GM23338 (cell line): ENCODE measurements at regions not wholly inside any gene's neighbourhood (a gene's known extent, or its start where the extent isn't known, plus 50 kb on each side); places are given as distances from the start of the nearest gene placed in this dataset.
A peak's percentile ranks its signal among the peaks of the same experiment; 100 is the strongest.

Experiments
- ATAC-seq: fragments of 200-7000 bp; cut with Tn5 transposase; 3 replicates; pipeline ENCODE4 v1.9.1; 2020
- DNase-seq: peaks from one replicate; pipeline ENCODE4 v3.0.0-alpha.2; 2015; ENCODE audit warnings: low spot score
- H2AFZ ChIP-seq: fragments of 200-600 bp; sonication (generic); 2 replicates; pipeline ENCODE4 v1.8.0; 2016; ENCODE audit warnings: antibody characterized with exemption, mild to moderate bottlenecking, moderate library complexity
- H3F3A ChIP-seq: fragments of 200-600 bp; sonication (generic); replicated peaks from 2 replicates; pipeline ENCODE4 v1.8.0; 2017; ENCODE audit warnings: antibody characterized with exemption, mixed run types, low read depth
- H3K27ac ChIP-seq: fragments of 200-600 bp; sonication (generic); 2 replicates; pipeline ENCODE4 v1.6.1; 2016; ENCODE audit warnings: low read depth
- H3K27me3 ChIP-seq: fragments of 200-600 bp; sonication (generic); 2 replicates; pipeline ENCODE4 v1.8.0; 2016; ENCODE audit warnings: mild to moderate bottlenecking, mixed run types, moderate library complexity; ENCODE audit not compliant: insufficient read depth
- H3K36me3 ChIP-seq: fragments of 200-600 bp; sonication (generic); 2 replicates; pipeline ENCODE4 v1.8.0; 2016; ENCODE audit warnings: mild to moderate bottlenecking; ENCODE audit not compliant: insufficient read depth
- H3K4me1 ChIP-seq: fragments of 200-600 bp; sonication (generic); 2 replicates; pipeline ENCODE4 v1.8.0; 2016; ENCODE audit warnings: mild to moderate bottlenecking, moderate library complexity; ENCODE audit not compliant: insufficient read depth
- H3K4me2 ChIP-seq: fragments of 200-600 bp; sonication (generic); 2 replicates; pipeline ENCODE4 v1.7.1; 2017; ENCODE audit warnings: mixed run types
- H3K4me3 ChIP-seq: fragments of 200-600 bp; sonication (generic); 2 replicates; pipeline ENCODE4 v1.6.1; 2016; ENCODE audit warnings: mixed run types
- H3K79me2 ChIP-seq: fragments of 200-600 bp; sonication (generic); replicated peaks from 2 replicates; pipeline ENCODE4 v1.8.0; 2017; ENCODE audit warnings: mild to moderate bottlenecking; ENCODE audit not compliant: insufficient read depth
- H3K9me2 ChIP-seq: fragments of 200-600 bp; sonication (generic); 2 replicates; pipeline ENCODE4 v1.8.0; 2017; ENCODE audit not compliant: insufficient read depth
- H4K20me1 ChIP-seq: fragments of 200-600 bp; sonication (generic); replicated peaks from 2 replicates; pipeline ENCODE4 v1.8.0; 2017; ENCODE audit warnings: mild to moderate bottlenecking; ENCODE audit not compliant: insufficient read depth
- H3K27ac Mint-ChIP-seq: 2 replicates; pipeline ENCODE4 v1.8.0; 2020; ENCODE audit warnings: inconsistent platforms, mild to moderate bottlenecking, moderate library complexity, mixed read lengths
- H3K27me3 Mint-ChIP-seq: 3 replicates; pipeline ENCODE4 v1.8.0; 2022; ENCODE audit warnings: low read depth, mild to moderate bottlenecking, moderate library complexity, mixed read lengths, inconsistent platforms; ENCODE audit not compliant: insufficient read depth, poor library complexity
- H3K36me3 Mint-ChIP-seq: 3 replicates; pipeline ENCODE4 v1.8.0; 2021; ENCODE audit warnings: low read depth, mild to moderate bottlenecking, inconsistent platforms, moderate library complexity, mixed read lengths
- H3K4me1 Mint-ChIP-seq: 3 replicates; pipeline ENCODE4 v1.8.0; 2020; ENCODE audit warnings: mild to moderate bottlenecking, inconsistent platforms, mixed read lengths
- H3K4me3 Mint-ChIP-seq: 3 replicates; pipeline ENCODE4 v1.8.0; 2021; ENCODE audit warnings: moderate library complexity, mild to moderate bottlenecking, inconsistent platforms, mixed read lengths
- H3K9me3 Mint-ChIP-seq: 3 replicates; pipeline ENCODE4 v1.8.0; 2020; ENCODE audit warnings: moderate library complexity, mild to moderate bottlenecking, inconsistent platforms, mixed read lengths
- CTCF ChIP-seq, 2 experiments: fragments of 200-600 bp in 1 of 2; sonication (generic) in 1 of 2; conservative IDR thresholded peaks; 2 replicates each; pipeline versions ENCODE4 v1.5.1 to v1.6.1; 2016 to 2017; ENCODE audit warnings: antibody characterized with exemption in 2 of 2, low read depth in 2 of 2, mild to moderate bottlenecking in 2 of 2, moderate library complexity in 1 of 2
- ETS1 ChIP-seq: IDR thresholded peaks from 2 replicates; pipeline ENCODE4 v1.6.1; 2016; ENCODE audit warnings: antibody characterized with exemption
- EZH2 ChIP-seq: fragments of 200-600 bp; sonication (generic); IDR thresholded peaks from one replicate; pipeline ENCODE4 v1.8.0; 2017; ENCODE audit warnings: antibody characterized with exemption, mild to moderate bottlenecking, low read depth; ENCODE audit not compliant: unreplicated experiment
- EZH2phosphoT487 ChIP-seq: fragments of 200-600 bp; sonication (generic); IDR thresholded peaks from one replicate; pipeline ENCODE4 v1.8.1; 2018; ENCODE audit warnings: antibody characterized with exemption; ENCODE audit not compliant: unreplicated experiment
- JUNB ChIP-seq: IDR thresholded peaks from one replicate; pipeline ENCODE4 v1.6.1; 2016; ENCODE audit warnings: antibody characterized with exemption; ENCODE audit not compliant: unreplicated experiment
- STAT1 ChIP-seq: IDR thresholded peaks from one replicate; pipeline ENCODE4 v1.6.1; 2016; ENCODE audit warnings: antibody characterized with exemption; ENCODE audit not compliant: unreplicated experiment
- ZNF114 ChIP-seq: fragments of 250-450 bp; sonication (Bioruptor Pico); IDR thresholded peaks from 2 replicates; pipeline ENCODE4 v1.5.0; 2020; ENCODE audit warnings: mild to moderate bottlenecking, moderate library complexity
- ZNF331 ChIP-seq: fragments of 250-450 bp; sonication (Bioruptor Pico); IDR thresholded peaks from 2 replicates; pipeline ENCODE4 v1.5.0; 2020; ENCODE audit warnings: low read depth, mild to moderate bottlenecking, moderate library complexity
- ZNF462 ChIP-seq: fragments of 250-450 bp; sonication (Bioruptor Pico); IDR thresholded peaks from 2 replicates; pipeline ENCODE4 v1.5.0; 2020; ENCODE audit warnings: mild to moderate bottlenecking, moderate library complexity
- TF ChIP-seq, protein P1 (sequence below): IDR thresholded peaks from one replicate; pipeline ENCODE4 v1.6.1; 2018; ENCODE audit warnings: antibody characterized with exemption; ENCODE audit not compliant: unreplicated experiment

DNA sequence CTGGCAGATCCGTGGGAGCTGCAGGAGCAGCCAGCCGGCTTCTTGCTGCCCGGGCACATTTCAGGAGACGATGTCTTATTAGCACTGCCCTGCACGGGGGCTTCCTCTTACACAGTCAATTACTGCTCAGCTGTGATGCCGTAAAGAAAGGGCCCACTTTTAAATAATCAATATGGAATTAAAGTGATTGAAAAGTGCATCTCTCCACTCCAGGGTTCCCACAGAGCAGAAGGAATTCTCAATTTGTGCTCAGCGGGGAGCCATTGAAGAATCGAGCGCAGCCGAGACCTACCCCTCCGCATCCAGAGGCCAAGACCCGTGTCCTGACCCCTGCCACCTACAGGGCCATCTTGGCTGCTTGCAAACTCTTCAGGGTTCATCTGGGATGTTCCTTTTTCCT is 399.4 kb upstream of the C16orf82 start (continued):
- TF ChIP-seq CTCF (conservative IDR thresholded peaks at IDR 0.05; ENCODE audit: low read depth in 2 of 2): no peak

DNA sequence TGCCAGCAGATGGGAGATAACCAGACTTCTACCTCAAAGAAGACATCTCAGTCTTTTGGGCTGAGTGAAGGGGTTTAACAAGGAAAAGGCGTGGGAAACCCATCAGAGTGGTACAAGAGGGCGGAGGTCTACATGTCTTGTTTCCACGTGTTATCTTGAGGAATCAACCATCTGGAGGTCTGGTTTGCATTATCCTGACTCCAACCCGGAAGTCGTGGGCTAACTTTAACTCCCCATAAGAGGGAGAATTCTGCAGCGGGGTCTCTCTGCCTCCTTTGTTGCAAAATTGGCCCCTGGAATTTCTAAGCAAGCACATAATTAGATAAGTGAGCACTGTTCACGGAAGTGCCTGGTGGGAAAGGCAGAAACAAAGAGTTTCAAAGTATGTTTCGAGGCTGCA is 398.7 kb upstream of the C16orf82 start:
- H3K36me3 Mint-ChIP-seq: no peaks in the 10 kb centered on the region; the same call in 2 of the 3 replicates
- no peak for ATAC-seq
- no peaks in the 10 kb centered on the region for H3K4me1 ChIP-seq
- TF ChIP-seq ETS1 (no peak), EZH2phosphoT487 (no peak), ZNF331 (no peak), EZH2 (no peak), JUNB (no peak), ZNF462 (CRISPR knock-in tag) (no peak), ZNF114 (CRISPR knock-in tag) (no peak), CTCF (conservative IDR thresholded peaks at IDR 0.05; ENCODE audit: low read depth in 2 of 2) (no peak), STAT1 (no peak)
- TF ChIP-seq, protein P1, sequence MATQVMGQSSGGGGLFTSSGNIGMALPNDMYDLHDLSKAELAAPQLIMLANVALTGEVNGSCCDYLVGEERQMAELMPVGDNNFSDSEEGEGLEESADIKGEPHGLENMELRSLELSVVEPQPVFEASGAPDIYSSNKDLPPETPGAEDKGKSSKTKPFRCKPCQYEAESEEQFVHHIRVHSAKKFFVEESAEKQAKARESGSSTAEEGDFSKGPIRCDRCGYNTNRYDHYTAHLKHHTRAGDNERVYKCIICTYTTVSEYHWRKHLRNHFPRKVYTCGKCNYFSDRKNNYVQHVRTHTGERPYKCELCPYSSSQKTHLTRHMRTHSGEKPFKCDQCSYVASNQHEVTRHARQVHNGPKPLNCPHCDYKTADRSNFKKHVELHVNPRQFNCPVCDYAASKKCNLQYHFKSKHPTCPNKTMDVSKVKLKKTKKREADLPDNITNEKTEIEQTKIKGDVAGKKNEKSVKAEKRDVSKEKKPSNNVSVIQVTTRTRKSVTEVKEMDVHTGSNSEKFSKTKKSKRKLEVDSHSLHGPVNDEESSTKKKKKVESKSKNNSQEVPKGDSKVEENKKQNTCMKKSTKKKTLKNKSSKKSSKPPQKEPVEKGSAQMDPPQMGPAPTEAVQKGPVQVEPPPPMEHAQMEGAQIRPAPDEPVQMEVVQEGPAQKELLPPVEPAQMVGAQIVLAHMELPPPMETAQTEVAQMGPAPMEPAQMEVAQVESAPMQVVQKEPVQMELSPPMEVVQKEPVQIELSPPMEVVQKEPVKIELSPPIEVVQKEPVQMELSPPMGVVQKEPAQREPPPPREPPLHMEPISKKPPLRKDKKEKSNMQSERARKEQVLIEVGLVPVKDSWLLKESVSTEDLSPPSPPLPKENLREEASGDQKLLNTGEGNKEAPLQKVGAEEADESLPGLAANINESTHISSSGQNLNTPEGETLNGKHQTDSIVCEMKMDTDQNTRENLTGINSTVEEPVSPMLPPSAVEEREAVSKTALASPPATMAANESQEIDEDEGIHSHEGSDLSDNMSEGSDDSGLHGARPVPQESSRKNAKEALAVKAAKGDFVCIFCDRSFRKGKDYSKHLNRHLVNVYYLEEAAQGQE: no peak

More for the DNA sequence above, 398.7 kb upstream of the C16orf82 start:
- Mint-ChIP-seq H3K27me3 (peaks cover 3% of the 10 kb centered on the region), H3K4me1 (peaks cover 3% of the 10 kb centered on the region; the same call in 1 of the 3 replicates), H3K9me3 (peaks cover 92% of the 10 kb centered on the region), H3K4me3 (no peak overlapping the region), H3K27ac (no peak overlapping the region)
- H3K27me3 ChIP-seq: no peaks in the 10 kb centered on the region
- H3K4me3 ChIP-seq: no peak overlapping the region
- DNase-seq: no peak
- no peak overlapping the region for H3K27ac ChIP-seq
- H3K9me2 ChIP-seq: no peaks in the 10 kb centered on the region
- H2AFZ ChIP-seq: 0 out of 2 replicates have a peak overlapping the region, but pooled peaks have one; percentile 69
- no peak overlapping the region for H3K4me2 ChIP-seq
- no peaks in the 10 kb centered on the region for H4K20me1 ChIP-seq
- H3K79me2 ChIP-seq: no peaks in the 10 kb centered on the region
- no peaks in the 10 kb centered on the region for H3F3A ChIP-seq
- H3K36me3 ChIP-seq: no peaks in the 10 kb centered on the region; the same call in 1 of the 2 replicates
